Gastrocnemius medialis (tissue), 4 donors: ENCODE measurements at regions not wholly inside any gene's neighbourhood (a gene's known extent, or its start where the extent isn't known, plus 50 kb on each side); places are given as distances from the start of the nearest gene placed in this dataset.

ENCODE experiments used
- ATAC-seq, 2 donors: fragments of 150-250 bp; one replicate each; pipeline ENCODE4 v1.9.1; 2016
- DNase-seq, 2 donors: peaks; one replicate each; pipeline ENCODE4 v3.0.0-alpha.2; 2019
- H3K27ac ChIP-seq, 4 donors: fragments of 200-600 bp; sonication (generic); 1 replicate in 1 of 4; 2 replicates in 3 of 4; pipeline ENCODE4 v1.5.1; 2016 to 2018; ENCODE audit warnings: mild to moderate bottlenecking in 2 of 4, moderate library complexity in 1 of 4
- H3K27me3 ChIP-seq, 3 donors: fragments of 200-600 bp; sonication (generic) in 2 of 3; 1 replicate in 1 of 3; 2 replicates in 2 of 3; pipeline versions ENCODE4 v1.5.1 to v1.6.0; 2016 to 2019; ENCODE audit warnings: mild to moderate bottlenecking in 1 of 3, moderate library complexity in 1 of 3
- H3K36me3 ChIP-seq, 2 donors: fragments of 200-600 bp; sonication (generic) in 1 of 2; one replicate each; pipeline ENCODE4 v1.5.1; 2017 to 2018
- H3K4me1 ChIP-seq, 2 donors: fragments of 200-600 bp; sonication (generic) in 1 of 2; one replicate each; pipeline ENCODE4 v1.5.1; 2016 to 2017; ENCODE audit warnings: mild to moderate bottlenecking in 2 of 2
- H3K4me3 ChIP-seq, 4 donors: fragments of 200-600 bp; sonication (generic) in 3 of 4; 1 replicate in 1 of 4; 2 replicates in 3 of 4; pipeline ENCODE4 v1.5.1; 2016 to 2019; ENCODE audit warnings: mild to moderate bottlenecking in 2 of 4
- H3K9me3 ChIP-seq, 3 donors: fragments of 200-600 bp; sonication (generic) in 2 of 3; 1 replicate in 1 of 3; 2 replicates in 2 of 3; pipeline ENCODE4 v1.5.1; 2016 to 2019
- POLR2A ChIP-seq, 2 donors: fragments of 450-650 bp; IDR thresholded peaks; one replicate each; pipeline ENCODE4 v1.6.1; 2017; ENCODE audit warnings: antibody characterized with exemption in 2 of 2, mild to moderate bottlenecking in 2 of 2, moderate library complexity in 2 of 2
- in situ Hi-C, 4 donors: fragments of 200-750 bp; cut with MboI; loops; one replicate each; pipeline versions ENCODE4 v1.15.0 to v1.8.0; 2017; ENCODE audit warnings: low sequenced_read_pairs in 4 of 4
- intact Hi-C: fragments of 100-400 bp; cut with DNase I; formaldehyde crosslinking; loops from one replicate; pipeline ENCODE4 v1.15.1; 2023; ENCODE audit warnings: low total_unique reads
- TF ChIP-seq, protein P1 (sequence below), 5 experiments: fragments of 450-650 bp in 3 of 5; fragments of 200-600 bp in 2 of 5; sonication (generic) in 2 of 5; IDR thresholded peaks in 4 of 5; conservative IDR thresholded peaks in 1 of 5; 1 replicate in 4 of 5; 2 replicates in 1 of 5; pipeline ENCODE4 v1.5.1; 2016 to 2019; ENCODE audit warnings: antibody characterized with exemption in 5 of 5, mild to moderate bottlenecking in 3 of 5, moderate library complexity in 3 of 5

DNA sequence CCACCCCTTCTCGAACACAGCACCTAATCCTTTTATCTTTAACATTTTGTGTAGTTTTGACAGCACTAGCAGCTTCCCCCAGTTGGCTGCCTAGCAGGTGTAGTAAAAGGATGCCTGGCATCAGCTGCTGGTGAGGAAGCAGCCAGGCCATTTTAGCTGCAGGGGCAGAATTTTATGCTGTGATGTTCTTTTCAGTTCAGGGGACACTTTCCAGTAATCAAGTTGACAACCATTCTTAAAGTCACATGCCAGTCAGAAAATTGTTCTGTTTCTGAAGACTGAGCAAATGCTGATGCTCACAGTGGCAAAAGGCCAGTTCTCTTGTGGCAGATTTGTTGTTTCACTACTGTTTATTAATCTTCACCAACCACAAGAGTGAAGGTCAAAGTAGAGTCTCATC lies 570.8 kb downstream of the CCDC85A start:
- Histone ChIP-seq H3K4me1 (no peaks in the 10 kb centered on the region), H3K4me3 (no peak overlapping the region), H3K9me3 (no peaks in the 10 kb centered on the region), H3K27ac (no peak overlapping the region), H3K36me3 (no peaks in the 10 kb centered on the region), H3K27me3 (no peaks in the 10 kb centered on the region)
- ATAC-seq: no peak
- TF ChIP-seq POLR2A (IDR thresholded peaks at IDR 0.05): no peak
- TF ChIP-seq, protein P1, sequence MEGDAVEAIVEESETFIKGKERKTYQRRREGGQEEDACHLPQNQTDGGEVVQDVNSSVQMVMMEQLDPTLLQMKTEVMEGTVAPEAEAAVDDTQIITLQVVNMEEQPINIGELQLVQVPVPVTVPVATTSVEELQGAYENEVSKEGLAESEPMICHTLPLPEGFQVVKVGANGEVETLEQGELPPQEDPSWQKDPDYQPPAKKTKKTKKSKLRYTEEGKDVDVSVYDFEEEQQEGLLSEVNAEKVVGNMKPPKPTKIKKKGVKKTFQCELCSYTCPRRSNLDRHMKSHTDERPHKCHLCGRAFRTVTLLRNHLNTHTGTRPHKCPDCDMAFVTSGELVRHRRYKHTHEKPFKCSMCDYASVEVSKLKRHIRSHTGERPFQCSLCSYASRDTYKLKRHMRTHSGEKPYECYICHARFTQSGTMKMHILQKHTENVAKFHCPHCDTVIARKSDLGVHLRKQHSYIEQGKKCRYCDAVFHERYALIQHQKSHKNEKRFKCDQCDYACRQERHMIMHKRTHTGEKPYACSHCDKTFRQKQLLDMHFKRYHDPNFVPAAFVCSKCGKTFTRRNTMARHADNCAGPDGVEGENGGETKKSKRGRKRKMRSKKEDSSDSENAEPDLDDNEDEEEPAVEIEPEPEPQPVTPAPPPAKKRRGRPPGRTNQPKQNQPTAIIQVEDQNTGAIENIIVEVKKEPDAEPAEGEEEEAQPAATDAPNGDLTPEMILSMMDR (IDR thresholded peaks at IDR 0.05 in 4 of 5, conservative IDR thresholded peaks at IDR 0.05 in 1 of 5): no peak
- DNase-seq: no peak
- intact Hi-C loops: no loop called here
- in situ Hi-C loops: no loop called here

DNA sequence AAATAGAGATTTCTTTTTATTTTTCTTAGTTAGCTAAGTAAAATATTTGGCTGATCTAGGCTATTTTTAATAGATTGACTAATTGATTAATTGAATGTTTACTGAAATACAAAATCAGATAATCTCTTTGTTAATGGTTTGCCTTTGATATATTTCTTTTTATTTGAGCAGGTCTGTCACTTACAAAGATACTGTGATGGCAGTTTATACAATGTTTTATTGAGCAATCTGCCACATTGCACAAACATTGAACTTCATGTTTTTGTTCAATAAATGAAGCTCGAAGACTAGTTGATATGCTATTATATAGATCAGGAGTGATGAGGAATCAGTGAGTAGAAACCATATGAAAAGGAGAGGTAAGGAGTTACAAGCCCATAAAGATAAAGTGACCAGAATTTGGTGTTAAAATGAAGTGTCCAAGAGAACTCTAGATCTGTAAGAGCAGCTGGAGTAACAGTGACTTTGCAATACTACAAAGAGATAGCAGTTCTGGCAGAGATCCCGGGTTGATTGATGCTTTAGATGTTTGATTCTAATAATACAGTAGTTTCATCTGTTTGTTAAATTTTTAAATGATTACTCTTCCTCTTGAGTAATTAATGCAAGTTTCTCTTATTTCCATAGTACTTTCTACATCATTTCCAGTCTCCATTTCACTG lies 574.2 kb downstream of the CCDC85A start:
- H3K27me3 ChIP-seq: no peaks in the 10 kb centered on the region
- no peaks in the 10 kb centered on the region for H3K36me3 ChIP-seq
- TF ChIP-seq, protein P1 (IDR thresholded peaks at IDR 0.05 in 4 of 5, conservative IDR thresholded peaks at IDR 0.05 in 1 of 5): no peak
- no peak overlapping the region for H3K4me3 ChIP-seq
- no peak overlapping the region for H3K27ac ChIP-seq
- no peaks in the 10 kb centered on the region for H3K9me3 ChIP-seq
- ATAC-seq: no peak
- intact Hi-C loops (no loop called here), in situ Hi-C loops (no loop called here)
- H3K4me1 ChIP-seq: no peaks in the 10 kb centered on the region
- DNase-seq: no peak

DNA sequence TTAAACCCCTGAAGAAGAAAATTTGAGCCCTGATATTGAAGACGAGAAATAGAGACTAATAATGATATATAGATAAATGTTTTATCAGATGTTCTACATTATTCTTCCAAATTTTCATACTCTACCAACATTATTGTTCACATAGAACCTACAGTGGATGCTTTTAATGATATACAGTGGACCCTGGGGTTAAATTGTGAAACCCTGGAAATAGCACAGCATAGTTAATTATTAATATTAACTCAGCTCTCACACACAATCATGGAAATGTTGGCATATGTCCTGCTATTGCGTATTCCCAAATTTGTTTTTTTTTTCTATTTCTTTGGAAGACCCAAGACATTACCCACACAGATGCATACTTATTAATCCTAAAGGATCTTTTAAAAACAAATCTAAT lies 579.9 kb downstream of the CCDC85A start:
- H3K9me3 ChIP-seq: no peaks in the 10 kb centered on the region
- H3K4me1 ChIP-seq: no peaks in the 10 kb centered on the region
- no peak overlapping the region for H3K27ac ChIP-seq
- H3K4me3 ChIP-seq: no peak overlapping the region
- no peak for DNase-seq
- TF ChIP-seq, protein P1 (IDR thresholded peaks at IDR 0.05 in 4 of 5, conservative IDR thresholded peaks at IDR 0.05 in 1 of 5): no peak
- no peak for TF ChIP-seq POLR2A (IDR thresholded peaks at IDR 0.05)
- ATAC-seq: no peak
- H3K36me3 ChIP-seq: no peaks in the 10 kb centered on the region
- in situ Hi-C loops: no loop called here
- intact Hi-C loops: no loop called here
- no peaks in the 10 kb centered on the region for H3K27me3 ChIP-seq

DNA sequence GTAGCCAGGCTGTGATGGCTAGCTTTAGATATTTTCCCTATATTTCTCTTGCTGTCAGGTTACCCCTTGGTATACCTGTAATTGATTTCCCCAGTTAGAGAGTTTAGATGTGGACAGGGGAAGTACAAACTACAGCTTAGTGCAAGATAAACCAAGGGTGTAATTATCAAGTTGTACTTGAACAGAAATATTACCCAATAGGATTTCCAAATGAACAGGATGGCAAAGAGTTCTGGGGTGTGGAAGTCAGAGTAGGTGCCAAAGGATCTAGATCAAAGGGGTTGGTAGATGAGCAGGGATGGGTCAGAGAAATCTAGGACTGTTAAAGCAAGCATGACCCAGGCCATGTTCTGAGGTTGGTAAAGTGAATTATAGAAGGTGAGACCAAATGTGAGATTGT lies 585.2 kb downstream of the CCDC85A start:
- intact Hi-C loops: no loop called here
- Histone ChIP-seq H3K27me3 (no peaks in the 10 kb centered on the region), H3K4me1 (no peaks in the 10 kb centered on the region), H3K4me3 (no peak overlapping the region), H3K36me3 (no peaks in the 10 kb centered on the region), H3K9me3 (no peaks in the 10 kb centered on the region), H3K27ac (no peak overlapping the region)
- in situ Hi-C loops: no loop called here
- ATAC-seq: no peak
- TF ChIP-seq POLR2A (IDR thresholded peaks at IDR 0.05): no peak
- TF ChIP-seq, protein P1 (IDR thresholded peaks at IDR 0.05 in 4 of 5, conservative IDR thresholded peaks at IDR 0.05 in 1 of 5): no peak
- DNase-seq: no peak

DNA sequence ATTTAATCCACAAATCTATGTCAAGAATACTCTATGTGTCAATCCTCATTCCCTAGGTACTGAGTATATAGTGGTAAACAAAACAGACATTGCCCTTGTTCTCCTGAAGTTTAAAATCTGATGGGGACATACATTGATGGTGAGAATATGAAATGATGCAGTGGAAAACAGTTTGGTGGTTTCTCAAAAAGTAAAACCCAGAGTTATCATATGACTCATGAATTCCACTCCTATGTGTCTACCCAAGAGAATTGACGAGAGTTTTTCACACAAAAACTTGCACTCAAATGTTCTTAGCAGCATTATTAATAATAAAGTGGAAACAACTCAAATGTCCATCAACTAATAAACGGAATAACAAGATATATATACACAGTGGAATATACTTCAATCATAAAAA lies 586.7 kb downstream of the CCDC85A start:
- Histone ChIP-seq H3K9me3 (no peaks in the 10 kb centered on the region), H3K27ac (no peak overlapping the region), H3K4me3 (no peak overlapping the region), H3K36me3 (no peaks in the 10 kb centered on the region), H3K4me1 (no peaks in the 10 kb centered on the region), H3K27me3 (no peaks in the 10 kb centered on the region)
- intact Hi-C loops (no loop called here), in situ Hi-C loops (no loop called here)
- ATAC-seq (no peak), DNase-seq (no peak)
- TF ChIP-seq, protein P1 (IDR thresholded peaks at IDR 0.05 in 4 of 5, conservative IDR thresholded peaks at IDR 0.05 in 1 of 5): no peak
- no peak for TF ChIP-seq POLR2A (IDR thresholded peaks at IDR 0.05)
